Lung (tissue), 11 donors: ENCODE measurements at regions not wholly inside any gene's neighbourhood (a gene's known extent, or its start where the extent isn't known, plus 50 kb on each side); places are given as distances from the start of the nearest gene placed in this dataset.

Experiments
- ATAC-seq: fragments of 200-7000 bp; cut with Tn5 transposase; one replicate; pipeline ENCODE4 v1.9.1; 2020; ENCODE audit warnings: moderate number of reproducible peaks; ENCODE audit not compliant: insufficient read depth, low FRiP score
- DNase-seq, 3 donors: peaks; one replicate each; pipeline ENCODE4 v3.0.0-alpha.2; 2013 to 2017
- H3K27ac ChIP-seq, 2 donors: one replicate each; pipeline ENCODE4 v1.5.1; 2013; ENCODE audit warnings: mild to moderate bottlenecking in 2 of 2, moderate library complexity in 2 of 2, control low read depth in 1 of 2, inconsistent platforms in 1 of 2, low read depth in 1 of 2, low read length in 1 of 2
- H3K27me3 ChIP-seq, 3 donors: one replicate each; pipeline ENCODE4 v1.5.1; 2013; ENCODE audit warnings: low read length in 2 of 3; ENCODE audit not compliant: control insufficient read depth in 3 of 3, insufficient read depth in 3 of 3
- H3K36me3 ChIP-seq, 4 donors: one replicate each; pipeline ENCODE4 v1.5.1; 2013; ENCODE audit warnings: low read length in 4 of 4, mild to moderate bottlenecking in 1 of 4, moderate library complexity in 1 of 4; ENCODE audit not compliant: control insufficient read depth in 4 of 4, insufficient read depth in 4 of 4
- H3K4me1 ChIP-seq, 5 donors: one replicate each; pipeline ENCODE4 v1.5.1; 2013; ENCODE audit warnings: low read length in 5 of 5, mild to moderate bottlenecking in 2 of 5, moderate library complexity in 1 of 5; ENCODE audit not compliant: control insufficient read depth in 5 of 5, insufficient read depth in 5 of 5
- H3K4me3 ChIP-seq: one replicate; pipeline ENCODE4 v1.5.1; 2013; ENCODE audit warnings: mild to moderate bottlenecking, control low read depth, moderate library complexity
- H3K9ac ChIP-seq, 2 donors: one replicate each; pipeline ENCODE4 v1.5.1; 2013; ENCODE audit warnings: low read length in 2 of 2, control low read depth in 1 of 2; ENCODE audit not compliant: insufficient read depth in 1 of 2
- H3K9me3 ChIP-seq, 4 donors: one replicate each; pipeline ENCODE4 v1.5.1; 2013; ENCODE audit warnings: low read length in 3 of 4, mild to moderate bottlenecking in 1 of 4, moderate library complexity in 1 of 4; ENCODE audit not compliant: control insufficient read depth in 4 of 4, insufficient read depth in 3 of 4
- WGBS, 2 donors: extraction: QIAGEN DNeasy Blood & Tissue Kit; methylation state at CpG; one replicate each; pipeline ENCODE4 v1.1.7; 2013; 5-methylcytosine and 5-hydroxymethylcytosine counted together
- TF ChIP-seq, protein P1 (sequence below): IDR thresholded peaks from 2 replicates; pipeline ENCODE4 v1.5.1; 2012; ENCODE audit warnings: mild to moderate bottlenecking; ENCODE audit errors: control extremely low read depth, extremely low read depth
- donor health status: control.
- donor health status: control.
- donor health status: Bipolar disorder and iron deficiency.
- donor health status: healthy.
- donor health status: DM: yes; HTN: yes; CAD: no.

DNA sequence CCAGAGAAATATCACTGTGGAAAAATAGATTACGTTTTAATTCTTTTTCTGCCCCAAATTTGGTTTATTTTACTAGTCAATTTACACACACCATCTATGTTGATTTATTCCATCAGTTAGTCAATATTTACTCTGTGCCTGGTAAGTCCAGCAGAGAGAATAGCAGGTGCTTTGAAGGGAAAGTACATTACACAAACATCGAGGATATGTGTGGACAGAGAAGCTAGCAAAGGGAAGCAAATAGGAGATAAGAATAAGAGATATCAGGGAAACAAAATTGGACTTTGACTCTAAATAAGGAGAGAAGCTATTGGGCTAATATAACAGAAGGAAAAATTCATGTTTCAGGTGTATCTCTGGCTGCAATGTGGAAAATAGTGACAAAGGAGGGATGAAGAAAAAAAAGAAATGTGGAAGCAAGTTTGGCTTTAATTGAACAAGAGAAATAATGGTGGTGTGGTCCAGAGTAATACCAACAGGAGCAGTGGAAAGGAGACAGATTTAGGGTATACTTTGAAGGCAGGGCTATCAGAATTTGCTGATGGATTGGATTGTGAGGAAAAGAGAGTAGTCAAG, 587.7 kb upstream of the CDH6 start:
- no peaks in the 10 kb centered on the region for H3K9me3 ChIP-seq
- no peak overlapping the region for H3K27ac ChIP-seq
- no peak for DNase-seq
- 53 to 89% methylated on average over 2 of the region's 2 CpGs for WGBS, 2 donors
- no peak overlapping the region for H3K9ac ChIP-seq
- no peaks in the 10 kb centered on the region for H3K27me3 ChIP-seq
- TF ChIP-seq, protein P1, sequence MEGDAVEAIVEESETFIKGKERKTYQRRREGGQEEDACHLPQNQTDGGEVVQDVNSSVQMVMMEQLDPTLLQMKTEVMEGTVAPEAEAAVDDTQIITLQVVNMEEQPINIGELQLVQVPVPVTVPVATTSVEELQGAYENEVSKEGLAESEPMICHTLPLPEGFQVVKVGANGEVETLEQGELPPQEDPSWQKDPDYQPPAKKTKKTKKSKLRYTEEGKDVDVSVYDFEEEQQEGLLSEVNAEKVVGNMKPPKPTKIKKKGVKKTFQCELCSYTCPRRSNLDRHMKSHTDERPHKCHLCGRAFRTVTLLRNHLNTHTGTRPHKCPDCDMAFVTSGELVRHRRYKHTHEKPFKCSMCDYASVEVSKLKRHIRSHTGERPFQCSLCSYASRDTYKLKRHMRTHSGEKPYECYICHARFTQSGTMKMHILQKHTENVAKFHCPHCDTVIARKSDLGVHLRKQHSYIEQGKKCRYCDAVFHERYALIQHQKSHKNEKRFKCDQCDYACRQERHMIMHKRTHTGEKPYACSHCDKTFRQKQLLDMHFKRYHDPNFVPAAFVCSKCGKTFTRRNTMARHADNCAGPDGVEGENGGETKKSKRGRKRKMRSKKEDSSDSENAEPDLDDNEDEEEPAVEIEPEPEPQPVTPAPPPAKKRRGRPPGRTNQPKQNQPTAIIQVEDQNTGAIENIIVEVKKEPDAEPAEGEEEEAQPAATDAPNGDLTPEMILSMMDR, result no peak
- no peak overlapping the region for H3K4me3 ChIP-seq
- H3K36me3 ChIP-seq, result no peaks in the 10 kb centered on the region
- no peak for ATAC-seq
- H3K4me1 ChIP-seq, result peaks cover 0 to 6% (median 0%) of the 10 kb centered on the region in 5 donors

GRCh38 chr5:30604648-30605262, 588.7 kb upstream of the CDH6 start:
- ATAC-seq, result no peak
- Histone ChIP-seq H3K4me1 (peaks cover 0 to 6% (median 0%) of the 10 kb centered on the region in 5 donors), H3K27me3 (no peaks in the 10 kb centered on the region), H3K36me3 (no peaks in the 10 kb centered on the region), H3K27ac (no peak overlapping the region), H3K9me3 (no peaks in the 10 kb centered on the region), H3K9ac (no peak overlapping the region), H3K4me3 (no peak overlapping the region)
- DNase-seq, result no peak
- TF ChIP-seq, protein P1, result no peak
- WGBS, 2 donors, result 86 to 87% methylated on average over 2 of the region's 2 CpGs

- DNase-seq (no peak), ATAC-seq (no peak)
- no peaks in the 10 kb centered on the region for H3K27me3 ChIP-seq
- H3K9ac ChIP-seq, result no peak overlapping the region
- H3K27ac ChIP-seq, result no peak overlapping the region
- no peaks in the 10 kb centered on the region for H3K9me3 ChIP-seq
- TF ChIP-seq, protein P1, result no peak
- H3K4me3 ChIP-seq, result no peak overlapping the region
- H3K4me1 ChIP-seq, result no peaks in the 10 kb centered on the region
- H3K36me3 ChIP-seq, result no peaks in the 10 kb centered on the region
Measured at GRCh38 chr5:30600892-30601291, 592.6 kb upstream of the CDH6 start.
